ENCODE measurements at regions not wholly inside any gene's neighbourhood (a gene's known extent, or its start where the extent isn't known, plus 50 kb on each side); places are given as distances from the start of the nearest gene placed in this dataset.
"Not testable (repeated sequence)": the region's sequence is repeated elsewhere in the genome, so short reads cannot be mapped to it uniquely, and the experiment has no call there.

GRCh38 chr6:27562027-27562410, 89.1 kb upstream of the ZNF184 start:
- Histone ChIP-seq H3K9ac (ENCODE audit: low read depth, low read length) (no peak overlapping the region), H3K27me3 (ENCODE audit: control insufficient read depth, insufficient read depth, low read length) (peaks cover 83% of the 10 kb centered on the region), H3K4me3 (ENCODE audit: low read depth, low read length) (peak overlapping the region; percentile 80), H3K9me3 (ENCODE audit: control insufficient read depth, insufficient read depth, low read length) (no peaks in the 10 kb centered on the region), H3K4me1 (ENCODE audit: control insufficient read depth, insufficient read depth, low read length) (peaks cover 3% of the 10 kb centered on the region), H3K36me3 (ENCODE audit: control insufficient read depth, insufficient read depth, low read length) (no peaks in the 10 kb centered on the region)

GRCh38 chr6:27558028-27558724, 85.3 kb upstream of the ZNF184 start:
- H3K27me3 ChIP-seq (ENCODE audit: control insufficient read depth, insufficient read depth, low read length), result peaks cover 62% of the 10 kb centered on the region
- no peaks in the 10 kb centered on the region for H3K4me1 ChIP-seq (ENCODE audit: control insufficient read depth, insufficient read depth, low read length)
- no peaks in the 10 kb centered on the region for H3K36me3 ChIP-seq (ENCODE audit: control insufficient read depth, insufficient read depth, low read length)
- H3K4me3 ChIP-seq (ENCODE audit: low read depth, low read length), result peak overlapping the region; percentile 63
- no peaks in the 10 kb centered on the region for H3K9me3 ChIP-seq (ENCODE audit: control insufficient read depth, insufficient read depth, low read length)
- H3K9ac ChIP-seq (ENCODE audit: low read depth, low read length), result no peak overlapping the region

GRCh38 chr6:27556406-27556805, 83.5 kb upstream of the ZNF184 start:
- H3K9me3 ChIP-seq (ENCODE audit: control insufficient read depth, insufficient read depth, low read length), result no peaks in the 10 kb centered on the region
- no peak overlapping the region for H3K9ac ChIP-seq (ENCODE audit: low read depth, low read length)
- peaks cover 53% of the 10 kb centered on the region for H3K27me3 ChIP-seq (ENCODE audit: control insufficient read depth, insufficient read depth, low read length)
- no peaks in the 10 kb centered on the region for H3K4me1 ChIP-seq (ENCODE audit: control insufficient read depth, insufficient read depth, low read length)
- no peaks in the 10 kb centered on the region for H3K36me3 ChIP-seq (ENCODE audit: control insufficient read depth, insufficient read depth, low read length)
- no peak overlapping the region for H3K4me3 ChIP-seq (ENCODE audit: low read depth, low read length)

- H3K9me3 ChIP-seq (ENCODE audit: control insufficient read depth, insufficient read depth, low read length), result no peaks in the 10 kb centered on the region
- H3K9ac ChIP-seq (ENCODE audit: low read depth, low read length), result no peak overlapping the region
- H3K4me3 ChIP-seq (ENCODE audit: low read depth, low read length), result peak overlapping the region; percentile 49
- no peaks in the 10 kb centered on the region for H3K4me1 ChIP-seq (ENCODE audit: control insufficient read depth, insufficient read depth, low read length)
- H3K27me3 ChIP-seq (ENCODE audit: control insufficient read depth, insufficient read depth, low read length), result peaks cover 24% of the 10 kb centered on the region
- H3K36me3 ChIP-seq (ENCODE audit: control insufficient read depth, insufficient read depth, low read length), result no peaks in the 10 kb centered on the region
Observed at GRCh38 chr6:27553123-27553904, 80.4 kb upstream of the ZNF184 start.

GRCh38 chr6:27551607-27552006, 78.7 kb upstream of the ZNF184 start:
- H3K36me3 ChIP-seq (ENCODE audit: control insufficient read depth, insufficient read depth, low read length), result no peaks in the 10 kb centered on the region
- H3K9me3 ChIP-seq (ENCODE audit: control insufficient read depth, insufficient read depth, low read length), result no peaks in the 10 kb centered on the region
- no peak overlapping the region for H3K4me3 ChIP-seq (ENCODE audit: low read depth, low read length)
- H3K4me1 ChIP-seq (ENCODE audit: control insufficient read depth, insufficient read depth, low read length), result no peaks in the 10 kb centered on the region
- H3K27me3 ChIP-seq (ENCODE audit: control insufficient read depth, insufficient read depth, low read length), result peaks cover 7% of the 10 kb centered on the region
- no peak overlapping the region for H3K9ac ChIP-seq (ENCODE audit: low read depth, low read length)

- Histone ChIP-seq H3K4me1 (ENCODE audit: control insufficient read depth, insufficient read depth, low read length) (no peaks in the 10 kb centered on the region), H3K4me3 (ENCODE audit: low read depth, low read length) (no peak overlapping the region), H3K9me3 (ENCODE audit: control insufficient read depth, insufficient read depth, low read length) (no peaks in the 10 kb centered on the region), H3K27me3 (ENCODE audit: control insufficient read depth, insufficient read depth, low read length) (no peaks in the 10 kb centered on the region), H3K36me3 (ENCODE audit: control insufficient read depth, insufficient read depth, low read length) (no peaks in the 10 kb centered on the region), H3K9ac (ENCODE audit: low read depth, low read length) (no peak overlapping the region)
Observed at GRCh38 chr6:27550692-27551091, 77.8 kb upstream of the ZNF184 start.

GRCh38 chr6:27549241-27549598, 76.3 kb upstream of the ZNF184 start:
- not testable (repeated sequence) for H3K27me3 ChIP-seq (ENCODE audit: control insufficient read depth, insufficient read depth, low read length); H3K9ac ChIP-seq (ENCODE audit: low read depth, low read length); H3K4me3 ChIP-seq (ENCODE audit: low read depth, low read length); H3K36me3 ChIP-seq (ENCODE audit: control insufficient read depth, insufficient read depth, low read length); H3K4me1 ChIP-seq (ENCODE audit: control insufficient read depth, insufficient read depth, low read length); H3K9me3 ChIP-seq (ENCODE audit: control insufficient read depth, insufficient read depth, low read length)

GRCh38 chr6:27547157-27548075, 74.5 kb upstream of the ZNF184 start:
- H3K4me3 ChIP-seq (ENCODE audit: low read depth, low read length), result peak overlapping the region; percentile 86
- H3K4me1 ChIP-seq (ENCODE audit: control insufficient read depth, insufficient read depth, low read length), result no peaks in the 10 kb centered on the region
- no peaks in the 10 kb centered on the region for H3K9me3 ChIP-seq (ENCODE audit: control insufficient read depth, insufficient read depth, low read length)
- peak overlapping the region; percentile 68 for H3K9ac ChIP-seq (ENCODE audit: low read depth, low read length)
- no peaks in the 10 kb centered on the region for H3K36me3 ChIP-seq (ENCODE audit: control insufficient read depth, insufficient read depth, low read length)
- H3K27me3 ChIP-seq (ENCODE audit: control insufficient read depth, insufficient read depth, low read length), result peaks cover 18% of the 10 kb centered on the region

- H3K4me3 ChIP-seq (ENCODE audit: low read depth, low read length), result no peak overlapping the region
- H3K9ac ChIP-seq (ENCODE audit: low read depth, low read length), result no peak overlapping the region
- peaks cover 20% of the 10 kb centered on the region for H3K27me3 ChIP-seq (ENCODE audit: control insufficient read depth, insufficient read depth, low read length)
- no peaks in the 10 kb centered on the region for H3K36me3 ChIP-seq (ENCODE audit: control insufficient read depth, insufficient read depth, low read length)
- no peaks in the 10 kb centered on the region for H3K4me1 ChIP-seq (ENCODE audit: control insufficient read depth, insufficient read depth, low read length)
- no peaks in the 10 kb centered on the region for H3K9me3 ChIP-seq (ENCODE audit: control insufficient read depth, insufficient read depth, low read length)
Observed at GRCh38 chr6:27546522-27546921, 73.6 kb upstream of the ZNF184 start.

GRCh38 chr6:27545271-27546046, 72.6 kb upstream of the ZNF184 start:
- Histone ChIP-seq H3K36me3 (ENCODE audit: control insufficient read depth, insufficient read depth, low read length) (no peaks in the 10 kb centered on the region), H3K4me3 (ENCODE audit: low read depth, low read length) (peak overlapping the region; percentile 80), H3K9me3 (ENCODE audit: control insufficient read depth, insufficient read depth, low read length) (no peaks in the 10 kb centered on the region), H3K27me3 (ENCODE audit: control insufficient read depth, insufficient read depth, low read length) (peaks cover 20% of the 10 kb centered on the region), H3K4me1 (ENCODE audit: control insufficient read depth, insufficient read depth, low read length) (no peaks in the 10 kb centered on the region), H3K9ac (ENCODE audit: low read depth, low read length) (peak overlapping the region; percentile 57)

GRCh38 chr6:27544612-27545260, 71.8 kb upstream of the ZNF184 start:
- peak overlapping the region; percentile 80 for H3K4me3 ChIP-seq (ENCODE audit: low read depth, low read length)
- peak overlapping the region; percentile 57 for H3K9ac ChIP-seq (ENCODE audit: low read depth, low read length)
- H3K27me3 ChIP-seq (ENCODE audit: control insufficient read depth, insufficient read depth, low read length), result peaks cover 20% of the 10 kb centered on the region
- no peaks in the 10 kb centered on the region for H3K36me3 ChIP-seq (ENCODE audit: control insufficient read depth, insufficient read depth, low read length)
- H3K4me1 ChIP-seq (ENCODE audit: control insufficient read depth, insufficient read depth, low read length), result no peaks in the 10 kb centered on the region
- no peaks in the 10 kb centered on the region for H3K9me3 ChIP-seq (ENCODE audit: control insufficient read depth, insufficient read depth, low read length)

All from iPS-15b (cell line).